ENCODE measurements at regions not wholly inside any gene's neighbourhood (a gene's known extent, or its start where the extent isn't known, plus 50 kb on each side); places are given as distances from the start of the nearest gene placed in this dataset.

DNA sequence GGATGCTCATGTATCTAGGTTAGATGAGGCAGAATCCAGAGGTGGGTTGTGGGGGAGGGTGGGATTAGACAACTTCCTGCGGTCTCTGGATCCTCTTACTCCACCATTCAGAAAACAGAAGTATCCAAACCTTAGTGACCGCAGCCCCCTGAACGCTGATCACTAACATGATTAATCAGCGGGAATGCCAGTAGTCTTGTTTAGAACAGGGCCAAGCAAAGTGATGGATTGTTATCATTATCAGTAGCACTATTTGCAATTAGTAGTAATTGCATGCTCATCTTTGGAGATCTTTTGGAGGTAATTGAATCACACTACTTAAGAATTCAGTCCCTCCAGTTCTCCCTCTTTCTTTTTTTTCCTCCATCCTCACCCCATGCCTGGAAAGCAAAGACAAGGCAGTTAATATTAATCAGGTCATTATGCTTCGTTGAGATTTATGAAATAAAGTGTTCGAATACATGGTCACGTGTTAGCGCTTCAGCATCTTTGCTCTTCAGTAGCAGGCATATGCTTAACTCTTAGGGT lies 182.8 kb upstream of the NTF3 start:
- no peak for TF ChIP-seq EZH2 (IDR thresholded peaks at IDR 0.05; ENCODE audit: borderline replicate concordance, low read length)
- TF ChIP-seq, protein P1, sequence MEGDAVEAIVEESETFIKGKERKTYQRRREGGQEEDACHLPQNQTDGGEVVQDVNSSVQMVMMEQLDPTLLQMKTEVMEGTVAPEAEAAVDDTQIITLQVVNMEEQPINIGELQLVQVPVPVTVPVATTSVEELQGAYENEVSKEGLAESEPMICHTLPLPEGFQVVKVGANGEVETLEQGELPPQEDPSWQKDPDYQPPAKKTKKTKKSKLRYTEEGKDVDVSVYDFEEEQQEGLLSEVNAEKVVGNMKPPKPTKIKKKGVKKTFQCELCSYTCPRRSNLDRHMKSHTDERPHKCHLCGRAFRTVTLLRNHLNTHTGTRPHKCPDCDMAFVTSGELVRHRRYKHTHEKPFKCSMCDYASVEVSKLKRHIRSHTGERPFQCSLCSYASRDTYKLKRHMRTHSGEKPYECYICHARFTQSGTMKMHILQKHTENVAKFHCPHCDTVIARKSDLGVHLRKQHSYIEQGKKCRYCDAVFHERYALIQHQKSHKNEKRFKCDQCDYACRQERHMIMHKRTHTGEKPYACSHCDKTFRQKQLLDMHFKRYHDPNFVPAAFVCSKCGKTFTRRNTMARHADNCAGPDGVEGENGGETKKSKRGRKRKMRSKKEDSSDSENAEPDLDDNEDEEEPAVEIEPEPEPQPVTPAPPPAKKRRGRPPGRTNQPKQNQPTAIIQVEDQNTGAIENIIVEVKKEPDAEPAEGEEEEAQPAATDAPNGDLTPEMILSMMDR (conservative IDR thresholded peaks at IDR 0.05 in 1 of 2, IDR thresholded peaks at IDR 0.05 in 1 of 2; ENCODE audit: extremely low read depth in 1 of 2, insufficient read depth in 1 of 2, low read depth in 1 of 2, low read length in 2 of 2): no peak
